ENCODE measurements at regions not wholly inside any gene's neighbourhood (a gene's known extent, or its start where the extent isn't known, plus 50 kb on each side); places are given as distances from the start of the nearest gene placed in this dataset.

DNA sequence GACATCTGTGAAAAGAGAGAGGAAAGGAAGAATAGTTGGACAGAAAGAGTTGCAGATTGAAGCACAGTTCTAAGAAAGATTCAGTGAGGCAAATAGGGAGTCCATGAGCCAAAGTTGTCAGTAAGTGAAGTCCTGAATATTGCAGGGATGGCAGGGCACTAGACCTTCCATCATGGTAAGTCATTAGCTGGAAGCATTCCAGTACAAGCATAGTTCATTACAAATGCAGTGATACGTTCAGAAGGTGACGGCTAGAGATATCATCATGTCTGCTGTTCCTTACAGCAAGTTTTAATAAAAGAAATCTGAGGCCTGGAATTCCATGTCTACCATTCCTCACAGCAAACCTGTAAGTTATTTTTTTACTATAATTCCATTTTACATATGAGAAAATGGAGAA, 720.1 kb downstream of the GBE1 start:
- no peak for DNase-seq

DNA sequence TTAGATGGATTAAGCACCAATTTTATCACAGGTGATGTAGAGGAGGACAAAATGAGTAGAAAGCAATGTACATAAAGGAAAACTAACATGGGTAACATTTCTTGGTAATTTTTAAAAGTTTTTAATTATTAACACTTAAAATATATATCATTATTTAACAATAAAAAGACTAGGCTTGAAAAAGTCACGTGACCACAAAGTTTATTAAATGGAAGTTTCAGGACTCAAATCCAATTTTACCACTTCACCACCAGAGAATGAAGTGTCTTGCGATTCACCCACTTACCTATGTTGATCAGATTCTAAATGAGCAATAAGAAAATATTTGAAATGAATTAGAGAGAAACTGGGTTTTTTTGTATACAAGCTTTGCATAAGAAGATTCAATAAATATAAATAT, 721.3 kb downstream of the GBE1 start:
- DNase-seq = no peak

DNA sequence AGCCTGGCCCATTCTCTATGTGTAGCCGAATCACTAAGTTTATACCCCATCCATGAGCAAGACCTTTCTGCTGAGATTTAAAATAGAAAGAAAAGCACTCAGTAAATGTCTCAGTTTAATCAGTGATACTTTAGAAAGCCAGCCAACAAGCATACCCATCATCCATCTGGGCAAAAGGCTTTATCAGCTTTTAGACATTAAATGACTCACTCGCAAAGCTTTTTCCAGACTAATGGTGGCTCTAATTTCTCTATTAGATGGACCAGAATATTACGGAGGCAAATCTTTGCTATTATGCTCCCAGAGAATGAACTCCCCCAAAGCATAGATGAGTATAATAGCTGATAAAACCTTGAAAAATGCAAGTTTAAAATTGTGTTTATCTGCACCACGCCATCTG, 727.8 kb downstream of the GBE1 start:
- no peak for DNase-seq

DNA sequence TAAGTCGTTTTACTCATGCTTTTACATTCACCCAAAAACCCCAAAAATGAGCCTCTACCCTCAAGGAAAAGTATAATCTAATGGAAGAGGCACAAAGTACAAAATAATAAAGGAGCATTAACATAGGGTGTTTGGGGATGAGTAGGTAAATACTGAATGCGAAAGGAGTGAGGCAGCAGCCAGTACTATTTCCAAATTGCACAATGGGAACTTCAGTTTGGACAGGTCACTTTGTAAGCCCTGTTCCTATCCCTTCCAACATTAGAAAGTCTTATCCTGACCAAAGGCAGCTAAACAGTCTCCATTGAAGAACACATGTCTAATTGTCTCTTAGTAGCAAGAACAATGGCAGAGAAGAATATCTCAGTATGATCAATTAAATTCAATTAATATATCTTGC, 728.3 kb downstream of the GBE1 start:
- DNase-seq = no peak

DNA sequence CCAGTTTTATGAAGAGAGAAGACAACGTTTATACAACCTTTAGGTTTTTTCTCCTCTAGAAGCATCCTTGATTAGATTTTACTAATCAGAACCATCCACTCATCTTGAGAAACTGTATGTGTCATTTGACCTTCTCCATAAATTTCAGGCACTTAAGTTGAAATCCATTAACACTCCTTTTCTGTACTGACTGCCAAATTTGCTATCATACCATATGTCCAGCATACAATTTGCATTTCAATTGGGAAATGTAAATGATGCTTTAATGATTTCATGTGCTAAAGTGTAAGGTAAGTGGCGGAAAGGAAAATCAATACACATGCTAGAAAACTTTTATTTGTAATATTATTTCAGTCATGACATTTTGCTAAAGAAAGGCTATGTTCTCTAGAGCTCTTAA, 731.6 kb downstream of the GBE1 start:
- no peak for DNase-seq

DNA sequence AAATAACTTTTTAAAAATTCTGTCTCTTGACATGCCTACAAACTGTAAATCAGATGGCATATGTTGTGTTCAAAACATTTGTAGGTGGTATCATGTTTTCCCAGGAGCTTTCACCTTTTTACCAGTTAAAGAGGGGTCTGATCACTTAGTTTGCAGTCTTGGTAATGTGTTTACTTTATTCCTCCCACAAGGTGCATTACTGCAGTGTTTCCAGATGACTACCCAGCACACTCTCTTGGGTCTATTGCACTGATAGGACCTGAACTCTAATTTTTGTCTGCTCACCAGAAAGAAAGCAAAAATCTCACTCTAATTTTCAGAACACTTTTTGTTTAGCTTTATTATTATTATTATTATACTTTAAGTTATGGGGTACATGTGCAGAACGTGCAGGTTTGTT, 734.1 kb downstream of the GBE1 start:
- no peak for DNase-seq

DNA sequence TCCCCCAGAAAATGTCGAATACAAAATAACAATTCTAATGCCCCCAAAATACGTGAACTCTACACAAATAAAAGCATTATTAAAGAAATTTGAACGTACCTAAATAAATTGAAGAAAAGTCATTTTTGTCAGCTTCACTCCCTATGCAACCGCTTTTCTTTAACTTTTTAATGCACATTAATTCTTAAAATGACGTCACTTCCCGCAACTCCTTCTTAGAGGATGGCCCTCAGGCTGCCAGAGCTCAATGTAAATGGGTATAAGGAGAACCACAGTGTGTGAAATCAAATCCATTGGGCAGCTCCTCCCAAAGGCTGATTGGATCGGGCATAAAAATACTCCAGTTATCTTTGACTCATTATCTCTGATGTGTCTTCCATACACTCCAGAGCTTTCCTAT, 736.9 kb downstream of the GBE1 start:
- DNase-seq = no peak

DNA sequence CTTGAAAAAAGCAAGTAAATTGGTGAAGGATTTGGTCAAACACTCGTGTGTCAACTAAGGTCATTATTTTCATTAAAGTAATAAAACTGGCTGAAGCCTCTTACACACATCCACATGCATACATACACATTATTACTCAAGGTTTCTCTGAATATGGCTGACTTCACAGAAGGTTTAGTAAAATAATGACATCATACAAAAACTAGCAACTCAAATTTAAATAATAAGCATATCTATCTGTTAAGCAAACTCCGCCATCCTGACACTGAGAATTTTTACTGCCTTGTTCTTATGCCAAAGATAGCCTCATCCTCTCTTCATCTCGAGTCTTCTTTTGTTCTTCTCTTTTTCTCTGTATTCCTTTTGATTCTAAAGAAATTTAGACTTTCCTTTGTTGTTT, 739.1 kb downstream of the GBE1 start:
- DNase-seq = no peak

DNA sequence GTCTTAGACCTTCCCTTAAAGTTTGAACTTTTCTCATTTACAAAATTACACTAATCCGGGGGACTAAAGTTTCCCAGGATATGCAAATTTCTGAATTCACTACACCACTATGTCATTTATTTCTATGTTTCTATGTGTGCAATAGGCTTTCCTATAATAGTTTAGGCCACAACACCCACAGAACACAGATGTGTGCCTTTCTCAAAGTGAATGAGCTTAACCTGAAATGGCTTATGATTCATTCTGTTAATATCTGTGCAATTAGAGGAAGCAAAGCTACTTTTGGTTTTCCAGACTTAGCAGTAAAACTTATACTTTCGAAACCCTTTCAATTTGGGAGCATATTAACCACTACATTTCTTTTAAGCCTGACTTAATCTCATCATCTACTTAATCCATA, 748.1 kb downstream of the GBE1 start:
- no peak for DNase-seq

DNA sequence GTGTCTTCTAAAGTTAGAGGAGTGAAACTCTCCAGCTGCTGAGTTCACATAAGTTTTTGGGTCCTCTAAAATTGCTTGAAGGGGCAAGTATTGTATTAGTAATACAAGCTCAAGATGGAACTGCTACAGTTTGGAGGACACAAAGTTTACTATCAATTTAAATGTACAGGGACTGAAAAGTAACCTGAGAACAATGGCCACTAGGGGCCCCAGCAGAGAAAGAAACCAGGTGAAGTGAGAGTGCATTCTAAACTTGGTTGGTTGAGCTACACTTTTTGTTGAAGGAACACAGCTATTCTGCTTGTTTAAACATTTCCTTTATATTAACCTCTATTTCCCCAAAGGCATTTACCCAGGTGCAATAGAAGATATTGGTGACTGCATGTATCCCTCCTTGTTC, 755.5 kb downstream of the GBE1 start:
- no peak for DNase-seq

DNA sequence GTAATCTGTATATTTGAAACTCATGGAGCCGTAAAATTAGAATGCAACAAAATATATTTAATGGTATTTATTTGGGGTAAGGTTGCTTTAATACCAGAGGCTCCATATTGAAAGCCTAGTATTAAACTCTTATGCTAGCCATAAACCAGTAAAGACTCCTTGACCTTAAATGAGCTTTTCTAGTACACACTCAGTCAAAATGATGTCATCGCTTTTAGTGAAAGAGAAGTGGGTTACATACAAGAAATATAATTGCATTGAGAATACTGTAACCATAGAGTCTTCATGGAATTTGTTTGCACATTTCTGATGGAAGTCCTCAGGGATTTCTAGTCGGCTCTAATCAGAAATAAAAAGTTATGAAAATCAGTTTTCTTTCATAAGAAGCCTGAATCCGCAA, 757.6 kb downstream of the GBE1 start:
- no peak for DNase-seq

DNA sequence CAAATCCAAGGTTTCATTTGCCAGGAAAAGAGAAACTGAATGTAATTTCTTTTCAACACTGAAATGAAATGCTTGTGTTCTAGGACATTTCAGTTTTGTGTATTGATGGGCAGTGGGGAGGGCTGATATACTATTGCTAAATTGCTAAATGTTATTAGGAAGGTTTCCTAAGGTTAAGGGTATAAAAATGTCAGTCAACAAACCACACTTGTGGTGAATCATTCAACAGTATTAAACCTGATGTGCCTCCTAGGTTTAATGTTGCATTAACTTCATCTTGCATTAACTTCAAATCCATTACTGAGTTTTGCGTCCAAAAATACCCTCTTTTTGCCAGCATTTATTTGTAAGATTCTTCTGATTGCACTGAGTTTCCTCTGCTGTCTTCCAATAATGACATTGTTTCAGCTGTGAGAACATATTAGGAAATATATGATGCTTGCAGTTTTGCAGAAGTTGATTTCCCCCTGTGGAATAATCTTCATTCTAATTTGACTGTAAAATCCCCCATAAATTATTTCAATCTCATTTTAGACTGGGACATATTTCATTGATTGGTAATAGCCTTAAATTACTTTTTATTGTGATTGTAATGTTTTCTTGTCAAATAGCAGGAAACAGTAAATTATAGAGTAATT, 758.3 kb downstream of the GBE1 start:
- DNase-seq = no peak

DNA sequence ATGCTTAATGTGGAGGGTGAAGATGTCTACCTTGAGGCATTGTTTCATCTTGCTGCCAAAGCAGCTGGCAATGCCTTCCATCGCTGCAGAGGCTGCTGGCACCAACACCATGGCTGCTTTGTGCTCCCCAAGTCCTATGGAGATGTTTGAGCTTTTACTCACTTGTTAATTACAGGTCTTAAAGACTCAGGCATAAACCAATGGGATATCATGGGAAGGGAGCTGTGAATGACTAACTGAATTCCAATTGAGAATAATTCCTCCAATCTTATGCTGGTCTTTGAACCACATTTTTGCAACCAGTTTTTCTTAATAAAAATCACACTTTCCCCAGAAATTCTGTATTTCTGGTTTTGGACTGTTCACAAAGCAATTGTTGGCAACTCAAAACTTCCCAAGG, 762.0 kb downstream of the GBE1 start:
- no peak for DNase-seq

DNA sequence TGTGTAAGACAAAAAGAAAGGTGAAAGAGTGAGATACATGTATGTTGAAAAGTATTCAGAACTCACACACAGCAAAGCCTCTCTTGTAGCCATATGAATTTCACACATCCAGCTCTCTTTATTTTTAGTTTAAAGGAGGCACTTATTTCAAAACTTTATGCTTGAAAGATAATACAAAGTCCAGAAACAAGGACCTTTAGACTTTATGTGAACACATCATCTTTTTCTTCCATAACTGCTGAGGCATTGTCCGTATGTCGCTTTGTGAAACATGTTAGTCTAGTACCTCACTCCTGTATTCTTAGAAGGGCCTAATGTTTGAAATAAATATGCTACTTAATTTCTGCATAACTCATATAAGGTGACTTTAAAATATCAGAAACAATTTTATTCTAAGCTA, 763.4 kb downstream of the GBE1 start:
- DNase-seq = no peak

DNA sequence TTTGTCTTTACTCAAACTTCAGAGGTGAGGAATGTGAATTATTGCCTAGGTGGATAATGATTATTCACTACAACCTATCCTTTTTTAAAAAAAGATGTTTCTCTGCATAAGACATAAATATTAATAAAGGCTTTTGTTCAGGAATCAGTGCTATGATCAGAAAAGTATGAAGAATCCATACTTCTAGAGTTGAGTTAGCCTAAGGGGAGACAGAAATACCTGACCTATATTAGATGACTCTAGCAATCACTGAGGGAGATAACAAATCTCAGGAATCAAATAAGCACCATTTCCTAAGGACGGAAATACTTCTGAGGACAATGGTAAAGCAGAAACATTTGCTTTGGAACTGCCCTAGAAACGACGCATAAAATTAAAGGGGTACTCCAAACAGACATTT, 763.8 kb downstream of the GBE1 start:
- DNase-seq = no peak

DNA sequence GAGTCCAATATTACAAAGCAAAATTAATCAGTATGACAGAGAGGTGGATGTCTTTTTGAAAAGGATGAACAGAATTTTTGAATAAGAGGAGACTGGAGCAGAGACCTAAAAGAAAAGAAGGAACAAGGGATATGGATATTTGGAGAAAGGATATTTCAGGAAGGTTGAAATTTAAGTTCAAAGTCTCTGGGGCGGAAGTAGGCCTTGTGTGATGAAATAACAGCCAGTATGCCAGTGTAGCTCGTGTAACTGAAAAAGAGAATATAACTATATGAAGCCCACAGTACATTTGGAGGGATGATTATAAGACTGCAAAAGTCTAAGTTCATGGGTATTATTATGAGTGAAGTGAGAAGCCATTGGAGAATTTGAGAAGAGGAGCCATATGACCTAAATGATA, 766.7 kb downstream of the GBE1 start:
- DNase-seq = no peak

DNA sequence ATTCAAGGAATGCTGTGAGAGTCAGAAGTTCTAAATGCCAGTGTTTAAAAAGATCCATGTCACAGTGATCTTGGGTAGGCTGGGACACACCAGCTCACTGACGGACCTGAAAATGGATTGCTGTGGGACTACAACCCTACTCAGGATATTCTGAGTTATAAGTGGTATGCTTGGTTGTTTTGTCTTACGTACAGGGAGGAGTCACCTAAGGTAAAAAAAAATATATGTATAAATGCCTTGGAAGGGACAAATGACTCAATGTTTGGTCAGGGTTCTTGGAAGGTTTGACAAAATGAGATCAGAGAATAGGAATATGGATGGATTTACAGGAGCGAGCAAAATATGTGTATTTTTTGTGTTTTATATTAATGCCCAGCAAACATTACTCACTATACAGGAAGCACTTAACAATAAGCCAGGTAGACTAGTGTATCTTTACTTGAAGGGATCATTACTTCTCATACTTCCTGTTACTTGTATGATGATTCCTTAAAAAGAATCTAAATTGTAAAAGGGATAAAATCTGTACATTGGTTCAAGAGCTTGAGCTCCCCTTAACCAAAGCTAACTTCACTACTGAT, 767.3 kb downstream of the GBE1 start:
- DNase-seq = no peak

DNA sequence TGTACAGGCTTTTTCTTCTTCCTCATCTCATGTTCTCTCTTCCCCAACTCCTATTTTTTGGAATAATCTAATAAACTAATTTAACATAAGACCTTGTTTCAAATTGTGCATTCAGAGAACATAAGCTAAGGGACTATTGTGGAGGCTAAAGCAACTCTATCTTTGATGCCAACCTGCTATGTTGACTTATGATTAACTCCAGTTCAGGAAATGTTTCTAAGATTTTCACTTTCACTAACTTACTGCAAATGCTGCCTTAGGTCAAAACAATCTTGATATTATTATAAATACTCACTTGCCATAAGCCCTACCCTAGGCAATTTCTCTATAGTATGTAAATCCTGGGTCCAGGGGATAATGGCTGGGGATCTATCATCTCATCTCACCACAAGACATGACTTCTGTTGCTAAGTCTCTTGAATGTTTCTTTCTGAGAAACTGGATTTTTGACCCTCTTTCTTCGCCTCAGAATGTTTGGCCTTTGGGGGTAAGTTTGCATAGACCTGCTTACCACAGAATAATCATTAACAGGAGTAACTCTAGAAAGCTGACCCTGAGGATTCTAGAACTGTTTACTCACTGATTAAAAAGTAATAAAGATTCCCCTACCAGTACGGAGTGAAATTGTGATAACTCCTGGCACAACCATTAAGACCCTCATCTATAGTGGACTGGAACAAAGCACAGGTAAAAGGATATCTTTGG, 768.1 kb downstream of the GBE1 start:
- no peak for DNase-seq

DNA sequence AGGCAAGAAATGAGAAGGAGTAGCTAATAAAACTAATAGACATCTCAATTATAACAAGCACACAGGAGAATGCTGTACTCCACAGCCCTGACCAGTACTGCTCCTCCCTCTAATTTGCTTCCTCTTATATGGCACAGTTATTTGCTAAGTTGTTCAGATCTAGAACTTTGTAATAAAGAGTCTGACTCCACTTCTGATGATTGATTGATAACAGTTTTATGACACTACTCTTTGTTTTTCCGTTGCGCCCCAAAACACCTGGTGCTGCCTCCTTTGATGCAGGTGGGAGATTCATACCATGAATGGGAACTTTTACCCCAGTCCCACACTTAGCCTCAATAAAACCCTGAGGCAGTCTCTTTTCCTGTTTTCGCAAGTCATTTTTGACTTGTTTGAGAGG, 777.7 kb downstream of the GBE1 start:
- DNase-seq = no peak

DNA sequence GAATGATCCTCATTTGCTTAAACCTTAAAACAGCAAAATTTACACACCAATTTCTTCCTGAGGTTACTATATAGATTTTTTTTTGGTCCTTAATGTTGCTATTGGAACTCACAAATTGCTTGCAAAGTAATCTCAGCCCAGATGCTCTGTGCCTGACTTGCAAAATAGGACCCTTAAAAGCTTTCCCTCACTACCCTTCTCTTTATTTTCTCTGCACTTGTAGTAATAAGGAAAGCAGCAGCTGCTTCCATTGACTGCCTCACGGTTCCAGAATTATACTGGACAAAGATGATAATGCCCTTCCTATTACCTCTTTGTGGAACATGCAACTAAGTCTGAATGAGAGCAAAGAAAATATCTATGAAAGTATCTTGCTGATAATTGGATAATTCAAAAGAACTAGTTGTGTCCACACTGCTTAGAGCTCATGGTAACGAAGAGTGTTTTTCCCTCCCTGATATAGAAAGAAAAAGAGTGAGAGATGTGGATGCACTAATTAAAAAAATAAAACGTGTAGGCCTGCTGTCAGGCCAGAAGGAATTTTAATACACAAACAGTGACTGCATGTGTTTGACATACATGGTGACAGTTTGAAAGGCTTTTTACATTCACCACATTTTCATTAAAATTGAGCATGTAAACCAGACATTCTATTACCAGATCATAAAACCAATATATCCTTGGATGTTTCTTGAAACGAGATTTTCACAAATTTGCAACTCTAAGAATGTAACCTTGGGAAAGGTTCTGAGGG, 783.1 kb downstream of the GBE1 start:
- no peak for DNase-seq

DNA sequence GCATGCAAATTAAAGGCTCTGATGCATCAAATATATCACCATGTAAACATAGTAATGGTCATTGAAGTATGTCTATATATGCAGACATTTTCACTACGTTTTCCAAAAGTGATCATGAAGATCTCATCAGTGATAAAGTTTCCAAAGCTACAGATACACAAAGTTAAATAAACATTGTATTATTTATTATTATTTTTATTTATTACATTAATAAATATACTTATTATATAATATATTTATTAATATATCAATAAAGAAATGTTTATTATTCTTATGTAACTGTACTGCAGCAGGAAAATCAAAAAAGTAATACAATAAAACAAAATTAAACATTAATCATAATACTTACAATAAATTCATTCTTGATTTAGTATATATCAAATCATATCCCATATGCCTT, 791.2 kb downstream of the GBE1 start:
- no peak for DNase-seq

DNA sequence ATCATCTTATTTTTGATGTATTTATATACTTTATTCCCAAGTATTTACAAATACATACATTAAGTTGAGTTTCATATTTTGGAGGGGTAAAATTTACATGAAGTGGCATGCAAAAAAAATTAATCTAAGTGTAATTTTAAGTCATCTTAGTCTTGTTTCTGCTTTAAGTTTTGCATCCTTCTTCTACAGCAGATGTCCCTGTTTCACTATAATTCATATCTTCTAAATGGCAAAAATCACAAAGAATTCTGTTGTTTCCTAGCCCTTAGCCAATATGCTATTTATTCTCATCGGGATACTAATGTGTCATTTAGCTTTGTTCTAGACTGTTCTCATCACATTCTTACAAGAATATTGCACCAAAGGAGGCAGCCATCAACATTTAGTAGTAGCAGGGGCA, 831.9 kb downstream of the GBE1 start:
- no peak for DNase-seq

DNA sequence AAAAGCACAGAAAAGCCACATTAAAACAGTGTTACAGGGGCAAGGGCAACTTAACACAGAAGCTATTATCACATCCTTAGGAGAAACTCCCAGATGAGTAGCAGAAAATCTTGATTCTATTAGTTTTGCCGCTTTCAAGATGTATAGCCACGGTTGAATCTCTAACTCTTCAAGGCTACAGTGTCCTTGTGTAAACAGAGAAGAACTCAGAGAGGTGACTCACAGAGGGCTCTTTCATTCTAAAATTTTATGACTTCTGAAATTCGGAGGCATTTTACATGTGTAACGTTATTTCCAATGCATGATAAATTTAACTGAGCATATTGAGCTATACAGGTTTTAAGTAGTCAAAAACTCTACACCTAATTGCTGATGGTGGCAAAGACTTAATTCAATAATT, 846.6 kb downstream of the GBE1 start:
- no peak for DNase-seq

DNA sequence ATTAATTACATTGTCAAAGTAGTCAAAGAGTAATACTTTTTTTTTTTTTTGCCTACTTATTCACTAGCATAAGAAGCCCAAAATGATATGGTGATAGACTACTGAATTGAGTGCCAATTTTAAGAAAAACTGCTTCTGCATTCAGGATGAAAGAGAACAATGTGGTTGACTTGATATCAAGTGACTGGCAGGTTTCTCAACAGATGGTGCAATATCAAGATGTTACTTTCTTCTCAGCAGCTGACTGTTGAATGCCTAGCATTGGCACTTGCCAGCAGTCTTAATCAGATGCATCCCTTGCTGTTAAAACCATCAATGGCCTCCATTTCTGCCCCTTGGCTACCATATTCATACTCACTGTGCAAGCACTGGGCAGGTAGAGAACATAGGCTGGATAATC, 863.2 kb downstream of the GBE1 start:
- DNase-seq = no peak

Measured in Kasumi-1 (cell line).